HG03159 (cell line): ENCODE measurements at regions not wholly inside any gene's neighbourhood (a gene's known extent, or its start where the extent isn't known, plus 50 kb on each side); places are given as distances from the start of the nearest gene placed in this dataset.

Source experiments
- ATAC-seq: cut with Tn5 transposase; IDR thresholded peaks from one replicate; pipeline ENCODE4 v1.9.1; 2021; ENCODE audit warnings: mild to moderate bottlenecking, moderate library complexity; ENCODE audit not compliant: unreplicated experiment

DNA sequence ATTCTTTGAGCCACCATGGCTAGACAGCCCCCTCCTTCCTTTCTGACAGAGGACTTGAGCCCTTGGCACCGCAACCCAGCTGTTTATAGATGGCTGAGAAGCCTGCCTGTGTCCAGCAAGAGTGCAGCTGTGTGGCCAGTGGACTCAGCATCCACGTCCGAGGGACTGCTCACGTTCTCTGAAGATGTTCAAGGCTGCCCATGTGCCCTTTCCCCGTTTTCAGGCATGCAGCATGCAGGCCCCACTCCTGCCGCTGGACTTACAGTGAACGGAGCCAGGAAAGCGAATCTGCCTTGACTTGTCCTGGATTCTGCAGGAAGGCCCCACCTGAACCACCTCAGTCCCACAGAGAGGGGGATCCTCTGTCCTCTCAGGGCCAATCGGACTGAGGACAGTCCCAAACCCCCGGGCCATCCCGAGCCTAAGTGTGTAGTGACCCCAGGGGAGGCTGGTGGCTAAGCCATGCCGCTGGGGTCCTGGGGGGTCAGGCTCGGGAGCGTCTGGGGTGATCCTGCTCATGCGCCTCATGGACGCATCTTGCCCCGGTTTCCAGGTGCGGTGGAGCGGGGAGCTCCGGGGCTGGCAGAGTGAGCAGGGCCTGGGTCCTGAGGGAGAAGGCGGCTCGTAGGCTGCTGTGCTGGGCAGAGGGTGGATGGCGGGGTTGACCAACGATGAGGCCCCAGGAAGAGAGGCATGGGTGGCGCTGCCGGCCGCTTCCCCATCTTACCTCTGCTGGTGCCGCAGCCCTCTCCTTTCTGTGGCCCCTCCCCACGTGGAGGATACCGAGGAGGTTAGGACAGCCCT is 170.7 kb downstream of the CTTN start:
- no peak for ATAC-seq

DNA sequence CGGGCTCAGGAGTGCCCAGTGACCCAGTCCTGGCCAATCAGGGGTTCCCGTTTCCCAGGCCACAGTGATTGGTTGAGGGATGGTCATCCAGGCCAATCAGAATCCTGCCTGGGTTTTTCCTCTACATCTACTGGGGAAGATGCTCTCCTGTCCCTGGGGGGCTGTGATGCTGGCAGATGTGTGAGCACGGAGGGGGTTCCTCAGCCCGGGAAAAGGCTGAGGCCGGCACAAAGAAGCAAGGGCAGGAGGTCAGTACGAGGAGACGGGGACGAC is 171.2 kb downstream of the CTTN start:
- no peak for ATAC-seq

DNA sequence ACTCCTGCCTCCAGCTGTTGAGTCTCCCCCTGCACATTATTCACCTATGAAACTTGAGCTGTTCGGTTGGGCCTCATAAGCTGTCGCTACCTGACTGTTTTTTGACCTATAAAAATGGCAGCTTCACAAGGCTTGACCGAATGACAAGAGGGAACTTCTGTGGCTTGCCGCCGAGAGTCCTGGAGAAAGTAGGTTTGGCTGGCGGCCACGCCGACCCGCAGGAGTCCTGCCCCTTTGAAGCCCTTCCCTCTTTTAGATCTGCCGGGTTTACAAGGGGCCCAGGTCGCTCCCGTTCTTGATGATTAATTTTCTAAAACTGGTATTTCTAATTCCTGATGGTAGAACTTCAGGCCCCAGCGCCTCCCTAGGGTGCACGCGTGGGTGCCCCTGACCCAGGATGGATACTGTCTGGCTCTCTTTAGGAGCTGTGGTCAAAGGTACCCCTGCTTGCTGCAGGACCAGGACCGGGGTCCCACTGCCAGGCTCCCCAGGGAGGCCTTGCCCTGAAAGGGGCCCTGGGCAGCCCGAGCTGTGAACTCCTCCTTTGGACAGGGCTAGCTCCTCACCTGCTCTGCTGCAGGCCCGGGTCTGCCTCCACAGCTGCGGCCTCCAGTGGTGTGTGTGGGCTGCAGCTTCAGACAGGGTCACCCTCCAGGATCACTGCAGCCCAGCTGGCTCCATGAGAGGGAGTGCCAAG is 171.8 kb downstream of the CTTN start:
- no peak for ATAC-seq

DNA sequence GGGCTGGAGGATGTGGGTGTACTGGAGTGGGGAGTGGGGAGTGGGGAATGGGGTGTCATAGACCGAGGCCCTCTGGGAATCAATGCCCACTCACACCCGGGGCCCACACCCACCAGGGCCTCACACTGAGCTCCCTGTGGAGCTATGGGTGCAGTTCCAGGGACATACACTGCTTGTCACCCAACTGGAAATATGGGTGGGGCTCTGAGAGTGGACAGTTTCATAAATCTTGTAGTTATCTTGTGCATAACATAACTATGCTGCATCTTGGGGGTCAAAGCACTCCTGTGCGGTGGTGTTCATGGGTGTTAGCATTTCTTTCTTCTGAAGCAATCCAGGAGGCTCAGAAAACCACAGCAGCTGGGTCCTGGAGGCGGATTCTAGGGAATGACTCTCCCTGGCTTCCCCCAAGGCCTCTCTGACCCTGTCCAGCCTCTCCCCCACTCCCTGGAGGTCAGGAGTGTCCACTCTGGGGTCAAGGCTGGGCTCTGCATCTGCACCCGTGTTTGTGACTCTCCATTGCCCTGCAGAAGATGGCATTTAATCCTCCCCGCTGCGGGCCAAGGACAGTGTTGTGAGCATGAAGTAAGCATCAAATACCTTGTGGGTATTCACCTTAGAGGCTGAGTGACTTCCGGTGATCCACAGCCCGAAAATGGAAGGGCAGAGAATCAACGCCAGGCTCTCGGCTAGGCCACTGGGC is 172.5 kb downstream of the CTTN start:
- no peak for ATAC-seq

DNA sequence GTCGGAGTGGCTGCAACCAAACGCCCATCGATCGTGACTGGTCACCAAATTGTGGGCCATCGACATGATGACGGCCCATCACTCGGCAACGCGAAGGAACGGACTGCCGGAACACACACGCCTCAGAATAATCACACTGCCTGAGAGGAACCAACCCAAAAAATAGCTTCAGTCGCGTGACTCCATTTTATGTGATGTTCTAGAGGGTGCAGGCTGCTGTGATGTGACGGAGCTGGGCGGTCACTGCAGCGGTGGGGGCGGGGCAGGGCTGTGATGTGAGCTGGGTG is 174.6 kb downstream of the CTTN start:
- ATAC-seq: no peak

DNA sequence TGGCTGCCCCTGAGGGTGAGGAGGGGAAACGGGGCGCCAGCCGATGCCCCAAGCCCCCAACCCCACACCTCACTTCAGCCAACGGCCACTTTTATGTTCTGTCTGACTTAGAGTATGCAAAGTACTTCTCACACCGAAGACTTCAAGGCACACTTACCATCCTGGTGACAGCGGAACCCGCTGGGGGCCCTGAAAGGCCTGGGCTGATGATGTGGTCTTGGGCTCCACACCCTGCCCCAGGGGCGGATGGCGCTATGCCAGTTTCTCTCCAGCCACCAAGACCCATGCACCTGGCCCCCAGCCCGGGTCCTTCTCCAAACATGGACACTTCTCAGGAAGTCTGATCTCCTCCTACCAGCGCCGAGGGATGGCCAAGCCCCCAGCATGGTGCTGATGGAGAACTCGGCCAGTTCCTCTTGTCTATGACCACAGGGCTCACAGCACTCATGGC is 175.4 kb downstream of the CTTN start:
- ATAC-seq: no peak

DNA sequence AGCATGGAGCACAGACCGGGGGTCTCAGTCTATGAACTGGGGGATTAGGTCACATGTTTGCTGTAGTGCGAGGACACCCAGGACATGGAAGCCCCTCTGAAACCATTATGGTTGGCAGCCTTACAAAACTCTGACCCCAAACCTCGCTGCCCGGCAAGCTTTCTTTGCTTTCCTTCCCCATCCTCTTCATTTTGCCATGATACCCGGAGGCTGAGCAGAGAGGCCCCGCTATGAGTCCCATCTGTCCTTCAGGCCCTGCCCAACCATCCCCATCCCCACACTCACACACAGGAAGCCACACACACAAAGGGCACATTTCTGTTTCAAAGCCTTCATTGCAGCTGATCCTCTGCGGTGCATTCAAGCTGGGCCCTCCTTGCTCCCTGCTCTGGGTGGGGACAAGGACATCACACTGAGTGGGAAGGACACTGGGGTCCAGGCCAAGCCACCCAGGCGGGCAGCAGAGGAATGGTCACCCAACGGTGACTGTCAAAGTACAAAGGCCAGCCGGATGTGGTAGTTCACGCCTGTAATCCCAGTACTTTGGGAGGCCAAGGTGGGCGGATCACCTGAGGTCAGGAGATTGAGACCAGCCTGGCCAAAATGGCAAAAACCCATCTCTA is 176.5 kb downstream of the CTTN start:
- ATAC-seq: no peak

DNA sequence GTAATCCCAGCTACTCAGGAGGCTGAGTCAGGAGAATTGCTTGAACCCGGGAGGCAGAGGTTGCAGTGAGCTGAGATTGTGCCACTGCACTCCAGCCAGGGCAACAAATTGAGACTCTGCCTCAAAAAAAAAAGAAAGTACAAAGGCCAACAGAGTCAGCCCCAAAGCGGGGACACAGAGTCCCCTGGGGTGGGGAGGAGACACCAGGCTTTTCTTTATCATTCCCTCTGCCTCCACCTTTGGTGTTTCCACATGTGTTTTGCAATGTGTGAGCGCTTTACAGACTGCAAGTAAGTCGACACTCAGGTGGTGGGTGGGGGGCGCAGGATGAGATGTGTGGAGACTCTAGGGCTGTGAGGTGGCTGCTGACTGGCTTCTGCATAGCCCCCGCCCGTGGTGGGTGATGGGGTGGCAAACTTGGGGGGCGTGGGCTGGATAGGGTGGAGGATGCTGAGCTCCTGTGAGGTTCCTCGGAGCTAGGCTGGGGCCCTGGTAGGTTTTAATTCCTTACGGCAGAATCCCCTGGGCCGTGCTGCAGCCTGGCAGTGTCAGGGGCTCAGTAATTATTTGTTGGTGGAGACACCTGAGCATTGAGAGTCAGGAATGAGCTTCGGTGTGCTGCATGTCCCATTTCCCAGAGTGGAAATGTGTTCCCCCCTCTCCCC is 177.2 kb downstream of the CTTN start:
- no peak for ATAC-seq

DNA sequence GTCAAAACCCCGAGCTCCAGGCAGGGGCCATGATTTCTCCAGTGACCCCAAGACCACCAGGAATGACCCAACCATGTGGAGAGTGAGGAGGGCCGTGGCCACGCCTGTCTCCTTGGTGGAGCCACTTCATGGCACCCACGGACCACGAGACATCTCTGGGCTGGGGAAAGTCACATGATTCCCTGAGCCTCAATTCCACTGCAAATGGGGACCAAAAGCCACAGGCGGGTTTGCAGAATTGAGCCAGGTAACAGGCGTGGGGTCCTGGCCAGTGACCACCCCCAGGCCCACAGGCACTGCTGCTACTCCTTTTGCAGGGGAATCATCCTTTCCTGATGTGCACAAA is 178.9 kb downstream of the CTTN start:
- no peak for ATAC-seq

DNA sequence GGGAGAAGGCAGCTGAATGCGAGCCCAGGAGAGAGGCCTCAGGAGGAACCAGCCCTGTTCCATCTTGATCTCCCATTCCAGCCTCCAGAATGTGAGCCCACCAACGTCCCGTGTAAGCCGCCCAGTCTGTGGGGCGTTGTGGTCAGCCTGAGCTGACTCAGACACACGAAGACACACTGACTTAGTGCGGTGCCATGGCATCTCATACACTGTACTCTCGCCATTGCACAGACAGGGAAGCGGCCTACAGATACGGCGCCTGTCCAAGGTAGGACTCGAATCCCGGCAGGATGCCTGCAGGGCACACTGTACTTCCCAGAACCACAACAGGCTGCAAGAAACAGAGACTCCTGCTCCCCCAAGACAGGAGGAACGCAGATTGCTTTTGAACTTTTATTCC is 179.6 kb downstream of the CTTN start:
- no peak for ATAC-seq

DNA sequence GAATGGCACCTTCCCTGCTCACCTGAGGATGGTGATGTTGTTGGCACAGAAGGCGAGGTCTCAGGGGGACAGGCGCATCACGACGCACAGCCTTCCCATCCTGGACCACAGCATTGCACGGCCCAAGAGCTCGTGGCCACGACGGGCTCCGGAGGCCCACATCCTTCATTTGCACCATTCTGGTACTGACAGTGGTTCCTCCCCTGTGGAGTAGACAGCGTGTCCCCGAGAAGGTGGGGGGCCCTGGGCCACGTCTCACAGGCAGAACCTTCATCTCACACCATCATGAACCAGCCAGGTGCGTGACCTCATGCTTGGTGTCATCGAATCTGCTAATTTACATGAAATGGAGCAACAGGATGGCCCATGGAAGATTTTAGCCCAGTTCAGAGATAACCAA is 180.0 kb downstream of the CTTN start:
- no peak for ATAC-seq

DNA sequence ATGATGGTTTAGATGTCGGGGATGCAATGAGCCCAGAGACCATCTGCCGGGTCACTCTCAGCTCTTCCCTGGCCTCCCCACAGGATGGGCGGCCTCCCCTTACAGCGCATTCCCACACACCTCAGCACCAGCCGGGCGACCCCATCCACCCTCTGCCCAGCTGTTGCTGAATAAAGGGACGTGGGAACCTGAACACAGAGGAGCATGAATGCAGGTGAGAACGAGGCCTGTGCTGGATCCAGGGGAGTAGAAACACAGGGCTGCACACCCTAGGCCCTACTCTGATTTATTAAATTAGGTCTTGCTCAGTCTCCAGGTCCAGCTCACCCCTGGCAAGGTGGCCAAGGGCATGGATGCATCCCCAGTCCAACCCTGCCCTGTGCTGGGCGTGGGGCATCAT is 180.5 kb downstream of the CTTN start:
- ATAC-seq: no peak

DNA sequence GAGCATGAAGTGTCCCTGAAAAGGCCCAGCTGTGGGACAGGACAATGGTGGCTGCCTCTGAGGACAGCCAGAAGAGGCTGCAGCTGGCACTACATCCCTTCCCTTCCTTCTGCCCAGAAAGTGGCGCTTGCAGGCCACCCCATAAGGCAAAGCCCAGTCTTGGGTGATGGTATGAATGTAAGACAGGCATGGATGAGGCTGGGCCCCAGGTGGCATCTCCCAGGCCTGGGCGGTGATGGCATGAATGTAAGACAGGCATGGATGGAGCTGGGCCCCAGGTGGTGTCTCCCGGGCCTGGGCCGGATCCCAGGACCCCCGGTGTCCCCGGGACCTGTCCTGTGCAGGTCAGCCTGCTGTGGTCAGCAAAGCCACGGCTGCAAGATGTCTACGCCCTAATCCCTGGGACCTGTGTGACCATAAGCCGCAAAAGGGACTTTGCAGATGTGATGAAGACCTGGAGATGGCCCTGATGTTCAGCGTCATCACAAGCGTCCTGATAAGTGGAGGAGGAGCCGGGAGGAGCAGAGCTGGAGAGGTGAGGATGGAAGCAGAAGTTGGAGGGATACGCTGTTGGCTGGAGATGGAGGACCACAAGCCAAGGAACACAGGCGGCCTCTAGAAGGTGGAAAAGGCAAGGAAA is 181.1 kb downstream of the CTTN start:
- ATAC-seq: no peak

DNA sequence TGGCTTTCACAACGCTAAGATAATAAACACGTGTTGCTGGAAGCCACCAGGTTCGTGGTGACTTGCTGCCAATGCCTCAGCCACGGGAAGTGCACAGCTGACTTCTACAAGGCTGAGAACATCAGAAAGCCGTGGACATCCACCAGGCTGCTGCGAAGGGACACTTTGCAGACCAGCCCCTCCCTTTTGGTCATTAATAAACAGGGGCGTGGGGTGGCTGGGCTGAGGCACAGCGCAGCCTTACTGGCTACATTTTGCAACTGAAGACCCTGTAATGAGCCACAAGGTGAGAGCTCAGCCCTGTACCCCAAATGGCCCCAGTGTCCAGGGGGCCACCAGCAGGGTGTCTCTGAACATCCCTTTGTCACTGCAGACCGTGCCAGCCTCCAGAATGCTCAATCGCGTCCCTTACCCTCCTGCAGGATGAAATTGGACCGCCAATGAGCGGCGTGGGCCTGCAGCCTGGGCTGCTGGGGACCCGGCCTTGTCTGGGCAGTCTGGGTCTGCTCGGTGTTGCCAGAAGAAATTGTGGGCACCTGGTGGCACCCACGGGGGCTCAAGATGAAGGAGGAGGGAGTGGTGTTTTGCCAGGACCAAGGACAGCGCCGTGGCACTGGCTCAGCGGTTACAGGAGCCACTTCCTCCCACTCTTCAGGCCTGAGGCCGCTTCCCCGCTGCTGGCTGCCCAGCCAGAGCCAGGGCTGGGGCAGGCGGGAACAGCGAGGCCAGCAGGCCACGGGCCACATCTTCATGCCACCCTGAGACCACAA is 181.9 kb downstream of the CTTN start:
- ATAC-seq: no peak

DNA sequence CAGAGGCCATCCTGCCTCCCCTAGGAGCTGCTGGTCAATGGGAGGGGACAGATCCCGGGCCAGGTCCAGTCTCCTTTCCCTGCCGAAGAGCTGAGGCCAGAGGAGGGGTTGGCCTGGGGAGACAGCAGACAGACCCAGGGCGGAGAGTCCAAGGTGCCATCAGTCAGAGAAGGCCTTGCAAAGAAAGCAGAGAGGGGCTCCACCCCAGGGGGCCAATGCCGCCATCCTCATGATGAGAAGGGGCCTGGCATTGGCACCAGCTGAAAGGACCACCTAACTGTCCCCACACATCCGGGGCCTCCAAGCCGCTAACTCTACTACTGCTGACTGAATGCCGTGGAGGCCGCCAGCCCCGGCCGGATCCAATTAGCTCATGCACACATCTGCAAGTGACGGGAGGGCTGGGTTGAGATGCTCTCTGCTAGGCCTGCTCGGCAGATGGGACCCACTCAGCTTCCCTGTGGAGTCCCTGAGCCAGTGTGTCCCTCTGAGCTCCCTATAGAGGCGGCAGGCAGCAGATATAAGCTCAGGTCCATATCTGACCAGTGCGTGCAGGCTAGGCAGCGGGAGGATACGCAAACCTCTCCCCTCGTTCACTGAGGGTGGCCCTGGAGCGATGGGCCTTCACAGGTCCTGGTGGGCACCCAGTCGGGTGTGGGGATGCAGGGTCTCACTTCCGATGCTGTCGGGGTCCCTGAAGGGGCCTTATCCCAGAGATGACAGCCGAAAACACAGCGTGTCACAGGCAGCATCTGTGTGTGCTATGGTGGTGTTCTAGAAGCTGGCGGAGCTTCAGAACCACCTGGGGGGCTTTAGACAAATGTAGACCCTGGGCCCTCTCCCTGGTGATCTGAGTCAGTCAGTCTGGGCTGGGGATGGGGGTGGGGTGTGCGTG is 183.9 kb downstream of the CTTN start:
- ATAC-seq: no peak

DNA sequence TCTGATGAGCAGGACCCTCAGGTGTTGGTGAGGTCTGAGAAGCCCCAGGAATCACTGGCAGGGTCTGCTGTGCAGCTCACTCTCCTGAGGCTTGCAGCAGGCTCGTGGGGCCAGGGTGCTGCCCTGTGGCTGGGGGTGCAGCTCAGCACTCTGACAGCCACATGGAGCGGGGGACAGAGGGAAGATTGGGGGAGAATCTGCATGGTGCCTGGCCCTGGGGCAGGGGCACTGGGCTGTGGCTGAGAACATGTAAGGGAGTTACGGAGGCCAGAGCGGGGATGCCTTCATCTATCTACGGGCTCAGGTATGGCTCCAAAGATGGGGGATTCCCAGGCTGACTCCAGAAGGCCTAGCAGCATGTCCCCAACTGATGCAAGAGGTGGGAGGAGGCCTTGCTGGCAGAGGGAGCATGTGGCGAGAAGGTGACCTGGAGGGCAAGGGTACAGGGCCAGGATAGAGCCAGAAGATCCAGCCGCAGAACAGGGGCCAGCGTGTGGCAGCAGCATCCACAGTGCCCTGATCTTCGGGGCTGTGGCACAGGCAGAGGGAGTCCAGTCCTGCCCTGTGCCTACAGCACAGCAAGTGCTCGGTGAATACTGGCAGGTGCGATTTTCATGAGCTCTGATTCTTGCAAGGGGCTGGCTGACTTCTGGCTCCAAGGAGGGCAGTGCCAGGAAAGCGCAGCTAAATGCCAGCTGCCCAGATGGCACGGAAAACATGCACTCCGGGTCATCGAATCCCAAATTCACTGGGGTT is 184.7 kb downstream of the CTTN start:
- ATAC-seq: no peak

DNA sequence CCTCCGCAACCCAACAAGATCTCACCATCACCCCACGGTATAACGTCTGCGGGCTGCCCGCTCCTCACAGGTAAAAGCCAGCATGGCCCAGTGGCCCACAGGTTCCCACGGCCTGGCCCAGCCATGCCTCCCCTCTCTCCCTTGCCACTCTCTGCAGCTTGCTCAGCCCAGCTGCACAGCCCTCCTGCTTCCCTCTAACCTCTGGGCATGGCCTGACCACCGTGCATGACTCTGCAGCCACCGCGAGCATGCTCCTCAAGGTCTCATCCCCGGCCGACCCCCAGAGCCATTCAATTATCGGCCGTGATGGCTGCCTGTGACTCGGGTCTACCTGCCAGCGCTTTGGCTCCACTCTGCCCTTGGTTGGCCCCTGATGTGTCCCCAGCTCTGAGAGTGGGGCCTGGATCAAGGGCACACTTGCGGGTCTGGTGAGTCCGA is 185.5 kb downstream of the CTTN start:
- no peak for ATAC-seq

DNA sequence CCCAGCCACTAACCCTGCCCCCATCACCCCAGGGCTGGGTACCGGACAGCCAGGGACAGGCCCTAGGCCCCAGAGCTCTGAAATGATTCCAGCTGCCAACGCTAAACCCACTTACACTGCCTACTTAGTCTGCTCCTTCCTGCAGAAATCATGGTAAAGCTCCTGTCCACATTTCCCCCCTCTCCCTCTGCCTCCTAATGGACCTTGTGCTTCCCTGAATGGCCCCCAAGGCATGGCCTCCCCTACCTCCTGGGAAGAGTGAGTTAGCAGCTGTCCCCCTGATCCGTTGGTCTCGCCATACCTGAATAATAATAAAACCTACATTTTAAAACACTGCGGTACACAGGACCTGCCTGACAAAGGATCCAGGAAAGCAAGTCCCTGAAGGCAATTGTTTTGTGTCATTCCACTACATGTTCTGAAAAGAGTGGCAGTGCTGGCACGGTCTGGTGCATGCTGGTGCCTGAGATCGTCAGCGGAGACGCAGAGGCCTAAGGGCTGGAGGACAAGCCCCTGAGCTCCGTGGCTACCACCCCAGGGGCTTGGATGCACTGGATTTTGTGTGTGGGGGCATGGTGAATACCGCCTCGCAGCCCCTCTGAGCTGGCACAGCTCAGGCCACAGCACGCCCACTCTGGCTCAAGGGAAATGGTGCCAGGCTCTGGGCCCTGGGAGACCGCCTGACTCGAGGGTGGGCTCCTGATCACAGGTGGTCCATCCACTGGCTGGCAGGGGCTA is 186.3 kb downstream of the CTTN start:
- ATAC-seq: no peak
